Hematopoietic multipotent progenitor cell (in vitro differentiated cells): ENCODE measurements at regions not wholly inside any gene's neighbourhood (a gene's known extent, or its start where the extent isn't known, plus 50 kb on each side); places are given as distances from the start of the nearest gene placed in this dataset.
A peak's percentile ranks its signal among the peaks of the same experiment; 100 is the strongest.

Experiments
- DNase-seq, 3 donors: peaks; one replicate each; pipeline ENCODE4 v3.0.0-alpha.2; 2011 to 2015; ENCODE audit warnings: low read depth in 2 of 3, low spot score in 2 of 3

GRCh38 chr5:133779828-133780475, 167.6 kb upstream of the FSTL4 start:
- no peak for DNase-seq

DNA sequence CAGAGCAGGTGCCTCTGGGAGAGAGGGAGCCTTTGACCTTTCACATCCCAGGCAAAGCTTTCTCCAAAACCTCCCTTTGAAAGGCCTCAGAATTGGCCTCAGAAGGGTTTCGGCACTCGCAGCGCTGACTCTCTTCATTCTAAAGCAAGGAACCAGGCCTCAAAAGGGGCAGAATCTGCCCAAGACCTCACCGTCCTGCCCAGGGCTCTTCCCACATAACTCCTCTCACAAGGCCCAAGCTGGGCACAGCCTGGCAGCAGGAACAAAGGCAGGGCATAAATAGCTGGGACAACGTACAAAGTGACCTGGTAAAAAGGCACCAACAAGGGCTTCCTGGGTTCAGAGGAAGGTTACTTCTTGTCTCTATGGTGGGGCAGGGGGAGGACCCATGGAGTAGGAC, 166.3 kb upstream of the FSTL4 start:
- DNase-seq, result no peak

DNA sequence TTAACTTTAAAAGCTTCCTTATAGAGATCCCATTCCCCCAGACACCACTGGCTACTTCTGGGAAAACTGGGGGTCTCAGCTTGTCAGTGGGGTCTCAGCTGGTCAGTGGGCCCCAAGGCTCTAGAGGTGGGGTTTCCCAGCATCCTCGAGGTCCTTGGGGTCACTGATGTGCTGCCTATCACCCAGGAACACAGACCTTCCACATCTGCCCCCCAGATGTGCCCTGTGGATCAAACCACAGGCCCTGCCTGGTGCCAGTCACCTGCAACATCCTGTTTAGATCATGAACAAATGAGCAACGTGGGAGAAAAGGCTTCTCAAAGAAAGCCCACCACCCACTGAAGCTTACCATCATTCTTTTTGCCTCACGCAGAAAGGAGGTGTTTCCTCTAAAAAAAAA, 165.6 kb upstream of the FSTL4 start:
- DNase-seq, result no peak

- no peak for DNase-seq
Observed at GRCh38 chr5:133775584-133776304, 163.4 kb upstream of the FSTL4 start.

DNA sequence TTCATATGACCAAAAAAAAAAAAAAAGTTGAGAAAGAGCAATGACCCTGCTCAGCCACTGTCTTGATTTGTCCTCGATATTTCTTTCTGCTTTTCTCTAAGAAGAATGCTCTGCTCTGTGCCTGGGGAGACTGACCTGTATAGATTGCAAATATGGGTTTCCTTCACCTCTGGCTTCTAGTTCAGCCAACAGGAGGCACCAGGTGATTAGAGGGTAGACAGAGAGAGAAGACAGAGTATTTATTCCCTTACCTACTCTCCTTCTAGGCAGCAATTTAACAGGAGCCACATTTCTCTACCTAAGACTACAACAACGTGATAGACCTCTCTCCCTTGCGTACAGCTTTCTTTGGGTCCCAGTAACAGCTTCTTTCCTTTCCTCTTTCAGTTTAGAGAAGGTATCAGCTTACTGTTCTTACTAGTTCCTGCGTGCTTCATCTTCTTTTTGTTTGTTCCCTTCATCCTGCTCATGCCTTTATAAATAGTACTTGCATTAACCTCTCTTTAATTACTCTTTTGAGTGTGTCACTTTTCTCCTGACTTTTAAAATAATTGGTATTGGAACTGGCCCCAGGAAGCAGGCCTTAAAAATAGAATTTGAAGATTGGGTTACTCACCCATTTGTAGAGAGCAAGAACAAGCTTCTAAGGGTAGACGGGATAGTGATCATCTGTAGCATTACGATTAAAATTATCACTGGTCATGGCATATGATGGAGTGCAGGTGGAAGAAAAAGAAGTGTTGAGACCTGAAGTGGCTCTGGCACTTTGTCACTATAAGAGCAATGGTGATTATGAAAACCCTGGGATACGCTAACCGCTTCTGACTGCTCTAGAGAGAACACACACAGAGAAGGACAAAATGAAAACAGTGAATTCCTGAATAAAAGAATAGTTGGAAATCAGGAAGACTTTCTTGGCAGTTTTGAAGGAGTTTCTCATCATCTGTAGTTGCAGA, 161.2 kb upstream of the FSTL4 start:
- no peak for DNase-seq

- DNase-seq, result no peak
Observed at GRCh38 chr5:133769842-133770241, 157.5 kb upstream of the FSTL4 start.

DNA sequence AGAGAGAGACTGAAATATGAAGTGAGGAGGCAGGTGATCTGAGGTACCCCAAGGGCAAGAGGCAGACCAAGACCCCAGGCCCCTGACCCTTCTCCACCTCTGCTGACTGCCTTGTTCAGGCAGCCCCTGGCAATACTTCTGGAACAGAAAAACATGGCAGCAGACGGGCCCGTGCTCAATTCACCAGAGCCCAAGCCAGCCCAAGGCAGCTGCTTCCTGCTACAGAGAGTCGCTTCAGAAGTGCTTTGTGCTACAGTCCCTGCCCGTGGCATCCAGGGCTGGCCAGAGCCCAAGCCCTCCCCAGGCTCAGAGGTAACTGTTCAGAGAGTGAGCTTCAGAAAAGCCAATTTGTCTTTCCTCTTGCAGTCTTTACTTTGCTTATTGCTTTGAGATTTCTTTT, 151.4 kb upstream of the FSTL4 start:
- DNase-seq, result no peak

GRCh38 chr5:133761632-133762031, 149.3 kb upstream of the FSTL4 start:
- DNase-seq, result no peak

- DNase-seq, result no peak
Observed at GRCh38 chr5:133760532-133760931, 148.2 kb upstream of the FSTL4 start.

DNA sequence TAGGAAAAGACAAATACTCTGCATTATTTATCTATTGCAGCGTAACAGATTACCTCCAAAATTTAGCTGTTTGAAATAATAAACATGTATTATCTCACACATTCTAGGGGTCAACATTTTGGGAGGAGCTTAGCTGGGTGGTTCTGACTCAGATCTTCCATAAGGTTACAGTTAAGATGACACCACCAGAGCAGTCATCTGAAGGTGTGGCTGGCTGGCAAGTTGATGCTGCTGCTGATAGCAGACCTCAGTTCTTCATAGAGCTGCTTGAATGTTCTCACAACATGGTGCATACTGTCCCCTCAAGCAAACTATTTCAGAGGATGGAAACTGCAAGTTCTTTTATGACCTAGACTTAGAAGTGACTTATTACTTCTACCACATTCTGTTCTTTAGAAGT, 146.3 kb upstream of the FSTL4 start:
- no peak for DNase-seq

- no peak for DNase-seq
Observed at GRCh38 chr5:133757396-133757945, 145.1 kb upstream of the FSTL4 start.

DNA sequence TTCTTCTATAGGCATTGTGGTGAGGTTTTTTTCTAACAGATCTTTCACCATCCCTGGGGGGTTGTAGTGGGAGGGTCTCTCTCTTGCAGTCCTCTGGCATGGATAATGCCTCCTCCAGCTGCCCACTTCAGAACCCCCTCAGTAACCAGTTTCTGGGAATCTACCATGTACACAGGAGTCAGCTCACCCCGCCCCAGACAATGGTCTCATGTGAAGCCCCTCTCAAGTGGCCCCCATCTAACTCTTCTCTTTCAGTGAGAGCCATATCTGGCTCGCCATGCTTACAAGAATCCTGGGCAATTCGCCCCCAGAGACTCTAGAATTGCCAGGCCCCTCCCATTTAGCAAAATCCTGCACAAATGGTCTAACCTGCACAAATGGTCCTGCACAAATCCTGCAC, 144.4 kb upstream of the FSTL4 start:
- DNase-seq, result no peak

DNA sequence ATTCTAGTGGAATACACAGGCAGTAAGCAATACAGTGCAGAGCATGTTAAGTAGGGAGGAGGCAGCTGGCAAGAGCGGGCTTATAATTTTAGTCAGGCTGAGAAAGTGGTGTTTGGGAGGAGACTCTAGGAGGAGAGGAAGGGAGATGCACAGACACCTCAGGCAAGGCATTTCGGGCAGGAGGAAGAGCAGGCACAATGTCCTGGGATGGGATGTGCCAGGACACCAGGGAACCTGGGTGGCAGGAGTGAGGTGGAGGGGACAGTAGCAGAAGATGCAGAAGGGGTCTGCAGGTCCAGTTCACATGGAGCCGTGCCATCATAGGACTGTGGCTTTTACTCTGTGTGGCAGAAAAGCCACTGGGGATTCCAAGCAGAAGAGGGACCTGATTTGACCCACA, 143.7 kb upstream of the FSTL4 start:
- DNase-seq, result no peak

- DNase-seq, result peak in 2 of 3 donors; percentile 24 to 45
Observed at GRCh38 chr5:133754575-133755169, 142.3 kb upstream of the FSTL4 start.

DNA sequence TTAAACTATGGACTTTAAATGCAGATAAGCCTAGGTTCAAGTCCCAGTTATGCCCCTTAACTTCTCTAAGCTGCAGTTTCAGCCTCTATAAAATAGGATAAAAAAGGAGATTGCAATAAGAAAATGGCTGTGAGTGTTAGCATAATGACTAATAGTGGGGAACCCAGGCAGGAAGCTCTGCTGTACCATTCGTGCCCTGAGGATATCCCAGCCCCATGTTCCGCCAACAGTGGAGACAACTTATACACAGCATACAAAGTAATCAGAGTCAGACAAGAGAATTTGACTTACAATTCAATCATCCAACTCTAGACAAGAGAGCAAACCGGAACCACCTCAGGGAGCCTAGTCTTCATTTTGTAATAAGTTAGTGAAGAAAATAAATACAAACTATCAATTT, 141.5 kb upstream of the FSTL4 start:
- no peak for DNase-seq

DNA sequence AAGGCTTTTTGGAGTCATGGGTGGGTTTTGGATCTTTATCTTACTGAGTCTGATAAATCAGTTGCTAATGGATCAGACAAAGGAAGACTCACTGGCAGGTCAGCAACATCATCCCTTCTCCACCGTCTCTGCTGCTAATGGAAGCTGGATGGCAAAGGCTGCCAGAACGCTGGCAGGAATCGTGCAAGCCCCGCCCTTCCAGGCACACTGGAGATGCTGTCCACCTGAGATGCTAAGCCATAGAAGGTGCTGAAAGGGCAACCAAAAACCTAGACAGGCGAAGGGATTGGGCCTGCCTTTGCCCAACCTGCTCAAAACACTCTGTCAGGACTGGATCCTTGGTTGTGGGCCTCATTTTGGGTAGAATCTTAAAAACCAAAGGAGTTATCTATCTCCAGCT, 139.5 kb upstream of the FSTL4 start:
- DNase-seq, result no peak

DNA sequence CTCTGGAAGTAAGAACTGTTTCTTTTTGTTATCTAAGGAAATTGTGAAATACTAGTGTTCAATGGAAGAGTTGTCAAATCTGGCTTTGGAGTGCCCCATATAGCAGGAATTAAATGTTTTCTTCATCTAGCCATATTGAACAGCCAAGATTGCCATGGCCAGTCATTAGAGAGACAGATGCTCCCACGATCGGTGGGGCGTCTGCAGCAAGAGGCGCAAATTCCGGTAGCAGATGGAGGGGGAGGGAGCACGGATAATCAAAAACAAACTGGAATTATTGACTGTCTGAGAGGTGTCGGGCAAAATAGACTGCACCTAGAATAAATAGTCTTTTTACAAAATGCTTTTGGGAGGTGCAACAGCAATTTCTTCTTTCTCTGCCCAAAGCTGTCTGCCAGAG, 139.1 kb upstream of the FSTL4 start:
- DNase-seq, result no peak

GRCh38 chr5:133750856-133751255, 138.5 kb upstream of the FSTL4 start:
- no peak for DNase-seq

DNA sequence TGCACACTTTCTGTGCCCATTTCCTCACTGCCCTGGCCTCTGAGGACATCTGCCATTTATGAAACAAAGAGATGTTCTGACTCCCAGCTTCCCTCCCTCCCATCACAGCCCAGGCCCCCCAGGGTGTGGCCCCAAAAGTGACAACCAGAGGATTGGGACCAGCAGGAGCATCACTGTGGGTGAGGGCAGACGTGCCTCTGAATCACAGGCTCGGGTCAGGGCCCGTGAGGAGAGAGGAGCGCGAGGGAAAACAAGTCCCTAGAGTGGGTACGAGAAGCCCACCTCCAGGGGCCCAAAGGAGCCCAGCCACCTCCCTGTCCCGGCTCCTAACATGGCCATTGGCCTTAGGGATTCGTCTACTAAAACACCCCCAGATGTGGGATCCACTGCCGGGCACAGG, 138.0 kb upstream of the FSTL4 start:
- no peak for DNase-seq

- no peak for DNase-seq
Observed at GRCh38 chr5:133749331-133749985, 137.1 kb upstream of the FSTL4 start.
